ENCODE measurements at regions not wholly inside any gene's neighbourhood (a gene's known extent, or its start where the extent isn't known, plus 50 kb on each side); places are given as distances from the start of the nearest gene placed in this dataset.
"Not testable (repeated sequence)": the region's sequence is repeated elsewhere in the genome, so short reads cannot be mapped to it uniquely, and the experiment has no call there.

DNA sequence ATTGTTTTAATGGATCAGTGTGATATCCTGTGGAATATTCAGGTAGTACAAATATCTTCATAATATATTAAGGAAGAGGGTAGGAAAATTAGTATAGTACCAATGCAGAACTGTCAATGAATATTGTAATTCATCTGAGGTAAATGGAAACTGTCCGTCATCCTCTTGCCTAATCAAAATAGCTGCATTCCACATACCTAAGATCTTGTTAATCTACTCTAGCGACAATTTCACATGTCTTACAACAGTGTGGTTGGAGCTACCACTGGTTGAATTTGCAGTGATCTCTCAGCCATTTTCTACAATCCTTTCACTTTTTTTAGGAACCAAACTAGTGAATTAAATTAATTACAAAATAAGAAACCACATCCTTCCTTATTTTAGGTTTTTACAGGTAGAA lies 117.5 kb downstream of the PCDH18 start:
- no peak overlapping the region for H3K4me3 ChIP-seq
- no peak overlapping the region for H3K4me2 ChIP-seq
- BruUV-seq (replicated peaks), result no TSS peak
- no peaks in the 10 kb centered on the region for H3K27me3 ChIP-seq (ENCODE audit: insufficient read depth, low read depth)
- no peaks in the 10 kb centered on the region for H4K20me1 ChIP-seq (ENCODE audit: insufficient read depth)
- no peaks in the 10 kb centered on the region for H3K4me1 ChIP-seq (replicated peaks; ENCODE audit: insufficient read depth)
- no peaks in the 10 kb centered on the region for H3K9me2 ChIP-seq (ENCODE audit: insufficient read depth)
- intact Hi-C loops (cut with micrococcal nuclease; ENCODE audit: unreplicated experiment), result no loop called here
- ChIA-PET CTCF (no interaction called here), POLR2A (ENCODE audit: unreplicated experiment) (no interaction called here)
- no peak overlapping the region for H3K27ac ChIP-seq
- H3K79me2 ChIP-seq (ENCODE audit: low read depth), result no peaks in the 10 kb centered on the region
- TF ChIP-seq EZH2 (IDR thresholded peaks at IDR 0.05; ENCODE audit: low read depth), result no peak
- TF ChIP-seq, protein P1, sequence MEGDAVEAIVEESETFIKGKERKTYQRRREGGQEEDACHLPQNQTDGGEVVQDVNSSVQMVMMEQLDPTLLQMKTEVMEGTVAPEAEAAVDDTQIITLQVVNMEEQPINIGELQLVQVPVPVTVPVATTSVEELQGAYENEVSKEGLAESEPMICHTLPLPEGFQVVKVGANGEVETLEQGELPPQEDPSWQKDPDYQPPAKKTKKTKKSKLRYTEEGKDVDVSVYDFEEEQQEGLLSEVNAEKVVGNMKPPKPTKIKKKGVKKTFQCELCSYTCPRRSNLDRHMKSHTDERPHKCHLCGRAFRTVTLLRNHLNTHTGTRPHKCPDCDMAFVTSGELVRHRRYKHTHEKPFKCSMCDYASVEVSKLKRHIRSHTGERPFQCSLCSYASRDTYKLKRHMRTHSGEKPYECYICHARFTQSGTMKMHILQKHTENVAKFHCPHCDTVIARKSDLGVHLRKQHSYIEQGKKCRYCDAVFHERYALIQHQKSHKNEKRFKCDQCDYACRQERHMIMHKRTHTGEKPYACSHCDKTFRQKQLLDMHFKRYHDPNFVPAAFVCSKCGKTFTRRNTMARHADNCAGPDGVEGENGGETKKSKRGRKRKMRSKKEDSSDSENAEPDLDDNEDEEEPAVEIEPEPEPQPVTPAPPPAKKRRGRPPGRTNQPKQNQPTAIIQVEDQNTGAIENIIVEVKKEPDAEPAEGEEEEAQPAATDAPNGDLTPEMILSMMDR (conservative IDR thresholded peaks at IDR 0.05), result no peak
- H2AFZ ChIP-seq, result no peak overlapping the region
- no peaks in the 10 kb centered on the region for H3K9me3 ChIP-seq (ENCODE audit: insufficient read depth, low read depth)
- no peaks in the 10 kb centered on the region for H3F3A ChIP-seq (ENCODE audit: insufficient read depth, low read depth)
- no peaks in the 10 kb centered on the region for H3K36me3 ChIP-seq (ENCODE audit: low read depth)
- DNase-seq, result no peak

DNA sequence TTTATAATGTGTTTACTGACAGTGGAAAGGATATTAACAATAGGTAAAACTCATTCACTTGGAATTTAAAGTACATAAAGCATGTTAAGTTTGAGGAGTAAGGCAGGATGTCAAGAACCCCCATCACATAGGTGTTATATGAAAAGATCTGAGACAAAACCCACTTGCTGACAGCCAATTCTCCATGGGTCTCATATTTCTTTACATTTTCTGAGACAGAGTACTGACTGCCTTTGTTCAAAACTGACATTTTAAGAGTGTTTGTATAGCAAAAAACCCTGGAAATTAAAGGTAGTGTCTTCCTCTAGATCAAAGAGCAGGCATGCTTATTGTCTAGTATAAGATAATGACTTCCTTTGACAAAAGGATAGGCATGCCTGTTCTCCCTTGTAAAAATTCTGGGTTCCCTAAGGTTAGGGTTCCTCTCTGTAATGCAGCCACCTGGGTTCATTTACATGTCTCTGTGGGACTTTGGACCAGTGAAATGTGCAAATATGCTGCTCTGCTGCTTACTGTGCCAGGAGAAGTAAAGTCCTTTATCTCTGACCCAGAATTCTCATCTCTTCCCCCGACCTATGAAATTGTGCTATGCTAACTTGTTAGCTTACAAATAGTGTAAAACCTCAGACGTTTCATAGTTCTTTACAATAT lies 123.6 kb downstream of the PCDH18 start:
- no TSS peak for BruUV-seq (replicated peaks)
- ChIA-PET POLR2A (ENCODE audit: unreplicated experiment) (no interaction called here), CTCF (no interaction called here)
- no peaks in the 10 kb centered on the region for H3K4me1 ChIP-seq (replicated peaks; ENCODE audit: insufficient read depth)
- H2AFZ ChIP-seq, result no peak overlapping the region
- no peak overlapping the region for H3K4me2 ChIP-seq
- H3K27ac ChIP-seq, result no peak overlapping the region
- no peak overlapping the region for H3K4me3 ChIP-seq
- H3K36me3 ChIP-seq (ENCODE audit: low read depth), result no peaks in the 10 kb centered on the region
- DNase-seq, result no peak
- no peak for TF ChIP-seq EZH2 (IDR thresholded peaks at IDR 0.05; ENCODE audit: low read depth)
- TF ChIP-seq, protein P1 (conservative IDR thresholded peaks at IDR 0.05), result no peak
- H3K79me2 ChIP-seq (ENCODE audit: low read depth), result no peaks in the 10 kb centered on the region
- no peaks in the 10 kb centered on the region for H3K9me3 ChIP-seq (ENCODE audit: insufficient read depth, low read depth)
- H4K20me1 ChIP-seq (ENCODE audit: insufficient read depth), result no peaks in the 10 kb centered on the region
- H3K27me3 ChIP-seq (ENCODE audit: insufficient read depth, low read depth), result no peaks in the 10 kb centered on the region
- no peaks in the 10 kb centered on the region for H3K9me2 ChIP-seq (ENCODE audit: insufficient read depth)
- H3F3A ChIP-seq (ENCODE audit: insufficient read depth, low read depth), result no peaks in the 10 kb centered on the region
- intact Hi-C loops (cut with micrococcal nuclease; ENCODE audit: unreplicated experiment), result no loop called here

DNA sequence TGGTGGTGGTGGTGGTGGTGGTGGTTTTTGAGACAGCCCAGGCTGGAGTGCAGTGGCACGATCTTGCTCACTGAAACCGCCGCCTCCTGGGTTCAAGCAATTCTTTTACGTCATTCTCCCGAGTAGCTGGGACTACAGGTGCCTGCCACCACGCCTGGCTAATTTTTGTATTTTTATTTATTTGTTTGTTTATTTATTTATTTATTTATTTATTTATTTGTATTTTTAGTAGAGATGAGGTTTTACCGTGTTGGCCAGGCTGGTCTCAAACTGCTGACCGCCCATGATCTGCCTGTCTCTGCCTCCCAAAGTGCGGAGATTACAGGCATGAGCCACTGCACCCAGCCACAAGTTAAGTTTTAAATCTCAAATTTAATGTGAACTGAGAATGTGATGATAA lies 126.5 kb downstream of the PCDH18 start:
- DNase-seq; H3K79me2 ChIP-seq (ENCODE audit: low read depth); H3F3A ChIP-seq (ENCODE audit: insufficient read depth, low read depth); H3K9me2 ChIP-seq (ENCODE audit: insufficient read depth); H3K27me3 ChIP-seq (ENCODE audit: insufficient read depth, low read depth); H3K27ac ChIP-seq; H3K4me3 ChIP-seq; H2AFZ ChIP-seq; POLR2A ChIA-PET (ENCODE audit: unreplicated experiment); H3K36me3 ChIP-seq (ENCODE audit: low read depth); CTCF ChIA-PET; H3K9me3 ChIP-seq (ENCODE audit: insufficient read depth, low read depth); intact Hi-C loops (cut with micrococcal nuclease; ENCODE audit: unreplicated experiment); BruUV-seq (replicated peaks); H3K4me2 ChIP-seq; H3K4me1 ChIP-seq (replicated peaks; ENCODE audit: insufficient read depth); H4K20me1 ChIP-seq (ENCODE audit: insufficient read depth): not testable (repeated sequence)

DNA sequence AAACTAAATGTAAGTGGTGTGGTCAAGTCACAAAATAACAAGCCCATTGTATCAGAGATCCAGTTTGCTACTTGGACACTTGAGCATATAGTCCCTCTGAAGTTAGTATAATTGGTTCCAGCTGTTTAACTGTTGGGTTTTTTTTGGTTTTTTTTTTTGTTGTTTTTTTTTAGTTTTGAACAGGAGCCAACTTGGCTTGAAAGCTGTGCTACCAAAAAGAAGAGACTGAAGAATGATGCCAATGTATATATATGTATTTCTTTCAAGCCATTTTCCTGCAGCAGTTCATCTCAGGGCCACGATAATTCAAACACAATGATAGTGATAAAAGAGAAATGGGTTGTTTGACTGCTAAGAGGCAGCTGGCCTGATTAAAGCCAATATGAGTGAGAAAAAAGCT lies 138.3 kb downstream of the PCDH18 start:
- no peak for DNase-seq
- Histone ChIP-seq H3K27me3 (ENCODE audit: insufficient read depth, low read depth) (no peaks in the 10 kb centered on the region), H3K4me3 (no peak overlapping the region), H3K9me2 (ENCODE audit: insufficient read depth) (no peaks in the 10 kb centered on the region), H3F3A (ENCODE audit: insufficient read depth, low read depth) (no peaks in the 10 kb centered on the region), H4K20me1 (ENCODE audit: insufficient read depth) (no peaks in the 10 kb centered on the region), H3K27ac (no peak overlapping the region), H3K36me3 (ENCODE audit: low read depth) (no peaks in the 10 kb centered on the region), H3K4me1 (replicated peaks; ENCODE audit: insufficient read depth) (no peaks in the 10 kb centered on the region), H2AFZ (no peak overlapping the region), H3K79me2 (ENCODE audit: low read depth) (no peaks in the 10 kb centered on the region), H3K9me3 (ENCODE audit: insufficient read depth, low read depth) (no peaks in the 10 kb centered on the region), H3K4me2 (no peak overlapping the region)
- TF ChIP-seq, protein P1 (conservative IDR thresholded peaks at IDR 0.05), result no peak
- TF ChIP-seq EZH2 (IDR thresholded peaks at IDR 0.05; ENCODE audit: low read depth), result no peak
- CTCF ChIA-PET, result no interaction called here
- BruUV-seq (replicated peaks), result no TSS peak
- intact Hi-C loops (cut with micrococcal nuclease; ENCODE audit: unreplicated experiment), result no loop called here
- POLR2A ChIA-PET (ENCODE audit: unreplicated experiment), result no interaction called here

Data from PC-9 (cell line).